ENCODE measurements at regions not wholly inside any gene's neighbourhood (a gene's known extent, or its start where the extent isn't known, plus 50 kb on each side); places are given as distances from the start of the nearest gene placed in this dataset.

DNA sequence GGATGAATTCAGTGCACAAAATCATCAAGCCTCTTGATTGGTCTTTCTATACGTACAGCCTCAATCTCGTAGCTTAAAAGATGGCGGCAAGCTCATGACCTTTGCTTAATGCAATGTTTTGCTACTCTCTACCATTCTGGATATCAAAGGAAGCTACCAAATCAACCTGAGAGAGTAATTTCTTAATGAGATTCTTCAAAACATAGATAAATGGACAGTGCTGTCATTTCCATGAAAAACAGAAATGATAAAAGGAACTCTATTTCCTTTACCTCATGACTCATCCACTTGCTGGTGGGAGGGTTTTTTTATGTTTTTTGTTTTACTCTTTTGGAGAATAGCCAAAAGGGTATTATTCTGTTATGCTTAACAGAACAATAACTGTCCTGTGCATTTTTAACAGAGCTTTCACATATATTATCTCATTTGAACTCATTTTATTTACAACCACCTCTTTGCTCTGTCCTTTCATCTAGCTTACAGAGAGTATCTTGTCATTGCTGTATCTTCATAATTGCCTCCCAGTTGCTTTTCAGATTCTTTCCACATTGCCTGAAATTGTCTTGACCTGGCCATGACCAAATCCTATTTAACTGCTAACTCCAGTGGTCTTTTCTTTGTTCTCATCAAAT, 138.6 kb upstream of the GPR101 start:
- TF ChIP-seq ZBTB7A (IDR thresholded peaks at IDR 0.05; ENCODE audit: low read depth) (no peak), CEBPB (IDR thresholded peaks at IDR 0.05) (no peak), TCF12 (IDR thresholded peaks at IDR 0.05; ENCODE audit: low read depth) (no peak), YY1 (IDR thresholded peaks at IDR 0.05; ENCODE audit: low read depth) (no peak), USF1 (IDR thresholded peaks at IDR 0.05) (no peak), CREB1 (IDR thresholded peaks at IDR 0.05; ENCODE audit: low read depth) (no peak), TAF1 (IDR thresholded peaks at IDR 0.05; ENCODE audit: low read depth) (no peak)

DNA sequence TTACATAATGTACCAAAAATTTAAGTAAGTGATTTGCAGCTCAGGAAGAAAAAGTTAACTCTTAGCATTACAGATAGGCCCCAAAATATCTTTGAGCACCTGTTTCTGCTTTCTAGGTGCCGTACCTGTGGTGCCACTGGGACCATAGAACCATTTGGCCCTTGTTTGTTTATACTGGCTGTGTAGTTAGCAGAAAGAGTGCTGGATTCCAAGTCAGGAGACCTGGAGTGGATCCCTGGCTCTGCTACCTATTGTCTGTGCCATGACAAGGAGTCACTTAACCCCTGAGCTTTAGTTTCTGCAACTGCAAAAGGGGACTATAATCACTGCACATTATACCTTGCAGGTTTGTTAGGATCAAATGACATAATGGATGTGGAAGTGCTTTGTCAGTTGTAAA, 137.8 kb upstream of the GPR101 start:
- TF ChIP-seq USF1 (IDR thresholded peaks at IDR 0.05) (no peak), EGR1 (IDR thresholded peaks at IDR 0.05) (no peak), TAF1 (IDR thresholded peaks at IDR 0.05; ENCODE audit: low read depth) (no peak), TEAD4 (IDR thresholded peaks at IDR 0.05) (no peak), RAD21 (IDR thresholded peaks at IDR 0.05; ENCODE audit: low read depth) (no peak), CEBPB (IDR thresholded peaks at IDR 0.05) (no peak), FOXM1 (IDR thresholded peaks at IDR 0.05; ENCODE audit: borderline replicate concordance, low read depth) (no peak), ZBTB7A (IDR thresholded peaks at IDR 0.05; ENCODE audit: low read depth) (no peak), TCF12 (IDR thresholded peaks at IDR 0.05; ENCODE audit: low read depth) (no peak), EP300 (IDR thresholded peaks at IDR 0.05; ENCODE audit: borderline replicate concordance) (no peak), YY1 (IDR thresholded peaks at IDR 0.05; ENCODE audit: low read depth) (no peak), CREB1 (IDR thresholded peaks at IDR 0.05; ENCODE audit: low read depth) (no peak)

- TF ChIP-seq, protein P1, sequence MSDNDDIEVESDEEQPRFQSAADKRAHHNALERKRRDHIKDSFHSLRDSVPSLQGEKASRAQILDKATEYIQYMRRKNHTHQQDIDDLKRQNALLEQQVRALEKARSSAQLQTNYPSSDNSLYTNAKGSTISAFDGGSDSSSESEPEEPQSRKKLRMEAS (IDR thresholded peaks at IDR 0.05): no peak
- TF ChIP-seq YY1 (IDR thresholded peaks at IDR 0.05; ENCODE audit: low read depth): no peak
- no peak for TF ChIP-seq EP300 (IDR thresholded peaks at IDR 0.05; ENCODE audit: borderline replicate concordance)
- TF ChIP-seq EGR1 (IDR thresholded peaks at IDR 0.05): no peak
- TF ChIP-seq CREB1 (IDR thresholded peaks at IDR 0.05; ENCODE audit: low read depth): no peak
- TF ChIP-seq ZBTB7A (IDR thresholded peaks at IDR 0.05; ENCODE audit: low read depth): no peak
- TF ChIP-seq TEAD4 (IDR thresholded peaks at IDR 0.05): no peak
- TF ChIP-seq USF1 (IDR thresholded peaks at IDR 0.05): no peak
- TF ChIP-seq FOXM1 (IDR thresholded peaks at IDR 0.05; ENCODE audit: borderline replicate concordance, low read depth): no peak
- TF ChIP-seq TAF1 (IDR thresholded peaks at IDR 0.05; ENCODE audit: low read depth): no peak
- TF ChIP-seq CEBPB (IDR thresholded peaks at IDR 0.05): no peak
- no peak for TF ChIP-seq RAD21 (IDR thresholded peaks at IDR 0.05; ENCODE audit: low read depth)
- TF ChIP-seq NFIC (IDR thresholded peaks at IDR 0.05): no peak
- TF ChIP-seq, protein P2, sequence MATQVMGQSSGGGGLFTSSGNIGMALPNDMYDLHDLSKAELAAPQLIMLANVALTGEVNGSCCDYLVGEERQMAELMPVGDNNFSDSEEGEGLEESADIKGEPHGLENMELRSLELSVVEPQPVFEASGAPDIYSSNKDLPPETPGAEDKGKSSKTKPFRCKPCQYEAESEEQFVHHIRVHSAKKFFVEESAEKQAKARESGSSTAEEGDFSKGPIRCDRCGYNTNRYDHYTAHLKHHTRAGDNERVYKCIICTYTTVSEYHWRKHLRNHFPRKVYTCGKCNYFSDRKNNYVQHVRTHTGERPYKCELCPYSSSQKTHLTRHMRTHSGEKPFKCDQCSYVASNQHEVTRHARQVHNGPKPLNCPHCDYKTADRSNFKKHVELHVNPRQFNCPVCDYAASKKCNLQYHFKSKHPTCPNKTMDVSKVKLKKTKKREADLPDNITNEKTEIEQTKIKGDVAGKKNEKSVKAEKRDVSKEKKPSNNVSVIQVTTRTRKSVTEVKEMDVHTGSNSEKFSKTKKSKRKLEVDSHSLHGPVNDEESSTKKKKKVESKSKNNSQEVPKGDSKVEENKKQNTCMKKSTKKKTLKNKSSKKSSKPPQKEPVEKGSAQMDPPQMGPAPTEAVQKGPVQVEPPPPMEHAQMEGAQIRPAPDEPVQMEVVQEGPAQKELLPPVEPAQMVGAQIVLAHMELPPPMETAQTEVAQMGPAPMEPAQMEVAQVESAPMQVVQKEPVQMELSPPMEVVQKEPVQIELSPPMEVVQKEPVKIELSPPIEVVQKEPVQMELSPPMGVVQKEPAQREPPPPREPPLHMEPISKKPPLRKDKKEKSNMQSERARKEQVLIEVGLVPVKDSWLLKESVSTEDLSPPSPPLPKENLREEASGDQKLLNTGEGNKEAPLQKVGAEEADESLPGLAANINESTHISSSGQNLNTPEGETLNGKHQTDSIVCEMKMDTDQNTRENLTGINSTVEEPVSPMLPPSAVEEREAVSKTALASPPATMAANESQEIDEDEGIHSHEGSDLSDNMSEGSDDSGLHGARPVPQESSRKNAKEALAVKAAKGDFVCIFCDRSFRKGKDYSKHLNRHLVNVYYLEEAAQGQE (IDR thresholded peaks at IDR 0.05; ENCODE audit: low read depth): no peak
- no peak for TF ChIP-seq TCF12 (IDR thresholded peaks at IDR 0.05; ENCODE audit: low read depth)
Observed at GRCh38 chrX:137166591-137166990, 132.8 kb upstream of the GPR101 start.

DNA sequence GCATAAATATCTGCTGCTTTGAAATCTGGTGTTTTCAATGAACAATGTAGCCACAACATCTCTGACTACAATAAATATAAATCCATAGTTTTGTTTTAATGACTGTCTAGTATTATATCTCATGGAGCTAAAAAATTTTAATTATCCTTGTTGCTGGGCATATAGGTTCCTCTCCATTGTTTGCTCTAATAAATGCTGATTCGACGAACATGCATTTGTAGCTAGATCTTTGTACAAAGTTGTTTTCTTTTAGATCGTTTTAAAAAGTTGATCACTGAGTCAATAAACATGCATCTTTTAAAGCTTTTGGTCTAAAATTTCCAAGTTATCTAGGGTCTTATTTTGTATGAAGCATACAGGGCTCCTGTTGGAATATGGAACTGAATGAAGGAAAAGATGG, 130.5 kb upstream of the GPR101 start:
- TF ChIP-seq ZBTB7A (IDR thresholded peaks at IDR 0.05; ENCODE audit: low read depth): no peak
- TF ChIP-seq EGR1 (IDR thresholded peaks at IDR 0.05): no peak
- no peak for TF ChIP-seq FOXM1 (IDR thresholded peaks at IDR 0.05; ENCODE audit: borderline replicate concordance, low read depth)
- TF ChIP-seq, protein P1 (IDR thresholded peaks at IDR 0.05): no peak
- TF ChIP-seq USF1 (IDR thresholded peaks at IDR 0.05): no peak
- no peak for TF ChIP-seq TAF1 (IDR thresholded peaks at IDR 0.05; ENCODE audit: low read depth)
- TF ChIP-seq YY1 (IDR thresholded peaks at IDR 0.05; ENCODE audit: low read depth): no peak
- TF ChIP-seq TCF12 (IDR thresholded peaks at IDR 0.05; ENCODE audit: low read depth): no peak
- no peak for TF ChIP-seq NFIC (IDR thresholded peaks at IDR 0.05)
- no peak for TF ChIP-seq TEAD4 (IDR thresholded peaks at IDR 0.05)

GRCh38 chrX:137151403-137151802, 117.6 kb upstream of the GPR101 start:
- TF ChIP-seq, protein P2 (IDR thresholded peaks at IDR 0.05; ENCODE audit: low read depth): no peak
